Endothelial cell (in vitro differentiated cells): ENCODE measurements at regions not wholly inside any gene's neighbourhood (a gene's known extent, or its start where the extent isn't known, plus 50 kb on each side); places are given as distances from the start of the nearest gene placed in this dataset.
"Not testable (repeated sequence)": the region's sequence is repeated elsewhere in the genome, so short reads cannot be mapped to it uniquely, and the experiment has no call there.

ENCODE experiments used
- DNase-seq: peaks from one replicate; pipeline ENCODE4 v3.0.0; 2021; ENCODE audit warnings: low spot score
- H3K27ac Mint-ChIP-seq: one replicate; pipeline ENCODE4 v1.8.0; 2021; ENCODE audit warnings: mixed read lengths, inconsistent platforms; ENCODE audit not compliant: unreplicated experiment
- H3K27me3 Mint-ChIP-seq: one replicate; pipeline ENCODE4 v1.8.0; 2021; ENCODE audit warnings: mild to moderate bottlenecking, moderate library complexity, mixed read lengths, inconsistent platforms; ENCODE audit not compliant: unreplicated experiment
- H3K36me3 Mint-ChIP-seq: one replicate; pipeline ENCODE4 v1.8.0; 2021; ENCODE audit warnings: mild to moderate bottlenecking, low read depth, mixed read lengths, inconsistent platforms; ENCODE audit not compliant: unreplicated experiment
- H3K4me1 Mint-ChIP-seq: one replicate; pipeline ENCODE4 v1.8.0; 2021; ENCODE audit warnings: mild to moderate bottlenecking, mixed read lengths, inconsistent platforms; ENCODE audit not compliant: unreplicated experiment
- H3K4me3 Mint-ChIP-seq: one replicate; pipeline ENCODE4 v1.8.0; 2021; ENCODE audit warnings: mild to moderate bottlenecking, mixed read lengths, inconsistent platforms; ENCODE audit not compliant: unreplicated experiment
- H3K9me3 Mint-ChIP-seq: one replicate; pipeline ENCODE4 v1.8.0; 2021; ENCODE audit warnings: mixed read lengths, inconsistent platforms; ENCODE audit not compliant: unreplicated experiment
- CTCF ChIP-seq: fragments of 200-600 bp; sonication (generic); IDR thresholded peaks from one replicate; pipeline ENCODE4 v1.5.0; 2021; ENCODE audit warnings: antibody characterized with exemption; ENCODE audit not compliant: unreplicated experiment

- Mint-ChIP-seq H3K36me3 (peaks cover 4% of the 10 kb centered on the region), H3K4me1 (peaks cover 41% of the 10 kb centered on the region), H3K27me3 (peaks cover 3% of the 10 kb centered on the region), H3K4me3 (no peak overlapping the region), H3K9me3 (no peaks in the 10 kb centered on the region), H3K27ac (peak overlapping the region; percentile 14)
- TF ChIP-seq CTCF: no peak
- no peak for DNase-seq
Observed at GRCh38 chr20:57770852-57771720, 61.3 kb upstream of the PMEPA1 start.

GRCh38 chr20:57770401-57770800, 60.6 kb upstream of the PMEPA1 start:
- not testable (repeated sequence) for H3K27me3 Mint-ChIP-seq, H3K4me3 Mint-ChIP-seq, H3K9me3 Mint-ChIP-seq, DNase-seq, H3K36me3 Mint-ChIP-seq
- Mint-ChIP-seq H3K4me1 (peaks cover 41% of the 10 kb centered on the region), H3K27ac (peak overlapping the region; percentile 95)

- peaks cover 41% of the 10 kb centered on the region for H3K4me1 Mint-ChIP-seq
- no peak for DNase-seq
- H3K27ac Mint-ChIP-seq: peak overlapping the region; percentile 95
Observed at GRCh38 chr20:57769756-57770155, 59.9 kb upstream of the PMEPA1 start.

GRCh38 chr20:57768519-57768918, 58.7 kb upstream of the PMEPA1 start:
- Mint-ChIP-seq H3K36me3 (no peaks in the 10 kb centered on the region), H3K9me3 (no peaks in the 10 kb centered on the region), H3K27ac (peak overlapping the region; percentile 95), H3K4me3 (no peak overlapping the region), H3K4me1 (peaks cover 41% of the 10 kb centered on the region), H3K27me3 (no peaks in the 10 kb centered on the region)
- no peak for TF ChIP-seq CTCF
- no peak for DNase-seq

More at GRCh38 chr20:57769756-57770155, 59.9 kb upstream of the PMEPA1 start:
- Mint-ChIP-seq H3K36me3 (no peaks in the 10 kb centered on the region), H3K27me3 (no peaks in the 10 kb centered on the region), H3K9me3 (no peaks in the 10 kb centered on the region), H3K4me3 (peak overlapping the region; percentile 26)
- no peak for TF ChIP-seq CTCF

- Mint-ChIP-seq H3K4me1 (peaks cover 35% of the 10 kb centered on the region), H3K36me3 (no peaks in the 10 kb centered on the region), H3K4me3 (no peak overlapping the region), H3K27ac (peak overlapping the region; percentile 96), H3K27me3 (no peaks in the 10 kb centered on the region), H3K9me3 (no peaks in the 10 kb centered on the region)
- no peak for TF ChIP-seq CTCF
- DNase-seq: no peak
Observed at GRCh38 chr20:57767441-57767840, 57.6 kb upstream of the PMEPA1 start.
